Gastroesophageal sphincter (tissue), 3 donors: ENCODE measurements at regions not wholly inside any gene's neighbourhood (a gene's known extent, or its start where the extent isn't known, plus 50 kb on each side); places are given as distances from the start of the nearest gene placed in this dataset.

Experiments used
- CTCF ChIP-seq, 4 experiments: fragments of 200-600 bp in 2 of 4; fragments of 450-650 bp in 2 of 4; sonication (generic) in 1 of 4; IDR thresholded peaks; one replicate each; pipeline ENCODE4 v1.5.1; 2017 to 2019; ENCODE audit warnings: antibody characterized with exemption in 4 of 4, mild to moderate bottlenecking in 2 of 4, moderate library complexity in 2 of 4
- EP300 ChIP-seq: sonication (generic); formaldehyde crosslinking; IDR thresholded peaks from one replicate; pipeline ENCODE4 v1.6.1; 2017; ENCODE audit warnings: antibody characterized with exemption, mild to moderate bottlenecking
- POLR2AphosphoS5 ChIP-seq: sonication (generic); formaldehyde crosslinking; IDR thresholded peaks from one replicate; pipeline ENCODE4 v1.6.1; 2017; ENCODE audit warnings: antibody characterized with exemption

DNA sequence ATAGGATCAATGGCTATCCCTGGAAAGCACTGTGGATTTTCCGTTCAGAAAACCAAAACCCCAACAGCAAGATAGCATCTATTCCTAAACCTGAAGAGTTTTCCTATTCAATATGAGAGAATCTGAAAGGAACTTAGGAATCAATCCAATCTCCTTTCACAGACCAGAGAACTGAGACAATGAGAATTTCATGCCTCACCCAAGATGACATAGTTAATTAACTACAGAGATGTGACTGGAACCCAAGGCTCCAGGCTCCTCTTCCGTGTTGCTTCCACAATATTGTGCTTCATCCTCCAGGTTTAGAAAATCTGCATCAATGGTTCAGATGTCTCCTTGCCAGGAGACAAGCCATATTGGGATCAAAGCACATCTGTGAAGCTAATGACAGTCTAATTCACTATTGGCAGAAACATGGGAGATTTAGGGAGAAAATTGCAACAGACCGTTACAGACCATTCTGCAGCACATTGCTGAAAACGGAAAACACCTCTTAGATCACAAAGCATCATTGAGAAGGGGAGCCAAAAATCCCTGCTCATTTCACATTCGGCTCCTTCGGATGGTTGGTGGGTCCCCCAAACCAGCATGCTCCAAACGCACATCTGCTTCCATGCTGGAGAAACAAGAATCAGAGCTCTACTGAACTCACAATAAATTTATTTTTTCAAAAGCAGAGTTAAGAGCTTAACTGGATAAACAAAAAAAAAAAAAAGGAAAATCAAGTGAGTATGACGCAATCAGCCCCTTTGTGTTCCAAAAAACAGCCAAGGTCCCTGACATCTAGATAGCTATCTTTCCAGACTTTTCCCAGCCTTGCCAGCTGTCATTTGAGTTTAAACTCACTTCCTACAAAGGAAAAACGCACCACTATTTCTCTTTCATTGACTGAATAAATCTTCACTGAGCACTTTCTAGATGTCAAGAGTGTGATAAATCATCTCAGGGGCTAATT is 290.3 kb downstream of the C1D start:
- no peak for TF ChIP-seq CTCF (IDR thresholded peaks at IDR 0.05)
- no peak for TF ChIP-seq POLR2AphosphoS5
- no peak for TF ChIP-seq EP300
